SK-N-SH treated with all-trans-retinoic acid at 6 μM for 48 hours (cell line): ENCODE measurements at regions not wholly inside any gene's neighbourhood (a gene's known extent, or its start where the extent isn't known, plus 50 kb on each side); places are given as distances from the start of the nearest gene placed in this dataset.

Experiments
- ARNTL ChIP-seq: fragments of 450-650 bp; formaldehyde crosslinking; IDR thresholded peaks from 2 replicates; pipeline ENCODE4 v1.5.0; 2020; ENCODE audit warnings: low read depth, mild to moderate bottlenecking, moderate library complexity, borderline replicate concordance
- CREB5 ChIP-seq: fragments of 250-450 bp; sonication (Bioruptor Pico); IDR thresholded peaks from 2 replicates; pipeline ENCODE4 v1.5.1; 2020; ENCODE audit warnings: low read depth, mild to moderate bottlenecking, moderate library complexity
- ESRRG ChIP-seq: fragments of 250-450 bp; sonication (Bioruptor Pico); IDR thresholded peaks from 2 replicates; pipeline ENCODE4 v1.6.1; 2021; ENCODE audit warnings: mild to moderate bottlenecking
- PATZ1 ChIP-seq: fragments of 250-450 bp; sonication (Bioruptor Pico); IDR thresholded peaks from 2 replicates; pipeline ENCODE4 v1.8.0; 2020; ENCODE audit warnings: mild to moderate bottlenecking, moderate library complexity, borderline replicate concordance
- PPARA ChIP-seq: fragments of 250-450 bp; sonication (Bioruptor Pico); IDR thresholded peaks from 2 replicates; pipeline ENCODE4 v1.5.0; 2020; ENCODE audit warnings: mild to moderate bottlenecking, borderline replicate concordance
- RARB ChIP-seq: fragments of 250-450 bp; sonication (Bioruptor Pico); IDR thresholded peaks from 2 replicates; pipeline ENCODE4 v1.8.0; 2021; ENCODE audit warnings: mild to moderate bottlenecking, moderate library complexity
- SNAI2 ChIP-seq: fragments of 250-450 bp; sonication (Bioruptor Pico); IDR thresholded peaks from 2 replicates; pipeline ENCODE4 v1.5.0; 2020; ENCODE audit warnings: mild to moderate bottlenecking, moderate library complexity
- ZC3H10 ChIP-seq: fragments of 250-450 bp; sonication (Bioruptor Pico); IDR thresholded peaks from 2 replicates; pipeline ENCODE4 v1.5.1; 2021; ENCODE audit warnings: mild to moderate bottlenecking, moderate library complexity
- ZFP3 ChIP-seq: fragments of 250-450 bp; sonication (Bioruptor Pico); IDR thresholded peaks from 2 replicates; pipeline ENCODE4 v1.5.0; 2020; ENCODE audit warnings: mild to moderate bottlenecking, moderate library complexity
- ZNF565 ChIP-seq: fragments of 450-650 bp; formaldehyde crosslinking; conservative IDR thresholded peaks from 2 replicates; pipeline ENCODE4 v1.5.0; 2020; ENCODE audit warnings: low read depth, mild to moderate bottlenecking, moderate library complexity

GRCh38 chr5:112684121-112684520 lies 53.6 kb upstream of the APC start:
- TF ChIP-seq SNAI2 (CRISPR knock-in tag) = no peak
- TF ChIP-seq CREB5 (CRISPR knock-in tag) = no peak
- no peak for TF ChIP-seq RARB (CRISPR knock-in tag)
- no peak for TF ChIP-seq ZFP3
- no peak for TF ChIP-seq ZNF565 (CRISPR knock-in tag)
- TF ChIP-seq ZC3H10 = no peak
- no peak for TF ChIP-seq ARNTL (CRISPR knock-in tag)
- TF ChIP-seq PPARA = no peak
- no peak for TF ChIP-seq PATZ1
- no peak for TF ChIP-seq ESRRG (CRISPR knock-in tag)
